Brain microvascular endothelial cell (primary cell): ENCODE measurements at regions not wholly inside any gene's neighbourhood (a gene's known extent, or its start where the extent isn't known, plus 50 kb on each side); places are given as distances from the start of the nearest gene placed in this dataset.

Experiments used
- DNase-seq: peaks from one replicate; pipeline ENCODE4 v3.0.0-alpha.2; 2020
- H3K27ac ChIP-seq: fragments of 250-450 bp; sonication (Bioruptor Pico); 2 replicates; pipeline ENCODE4 v1.5.1; 2020; ENCODE audit warnings: mild to moderate bottlenecking, moderate library complexity
- H3K27me3 ChIP-seq: fragments of 250-450 bp; sonication (Bioruptor Pico); replicated peaks from 2 replicates; pipeline ENCODE4 v1.5.1; 2020; ENCODE audit warnings: mild to moderate bottlenecking
- H3K36me3 ChIP-seq: fragments of 250-450 bp; sonication (Bioruptor Pico); replicated peaks from 2 replicates; pipeline ENCODE4 v1.5.1; 2020; ENCODE audit warnings: mild to moderate bottlenecking
- H3K4me3 ChIP-seq: 2 replicates; pipeline ENCODE4 v1.5.1; 2011; ENCODE audit warnings: low read depth, mild to moderate bottlenecking, control low read depth, low read length, moderate library complexity
- in situ Hi-C: cut with HindIII; loops from 2 replicates; pipeline ENCODE4 v1.10.0; 2017; ENCODE audit warnings: low sequenced_read_pairs, low pct_ligation_motif_present
- TF ChIP-seq, protein P1 (sequence below): IDR thresholded peaks from 2 replicates; pipeline ENCODE4 v1.5.1; 2011; ENCODE audit warnings: low read depth, mild to moderate bottlenecking, moderate library complexity, low read length, control low read depth, inconsistent platforms; ENCODE audit errors: missing control alignments

GRCh38 chr14:56040121-56040520 is 78.1 kb upstream of the PELI2 start:
- no peak overlapping the region for H3K4me3 ChIP-seq
- in situ Hi-C loops, result no loop called here
- DNase-seq, result no peak
- H3K36me3 ChIP-seq, result no peaks in the 10 kb centered on the region
- TF ChIP-seq, protein P1, sequence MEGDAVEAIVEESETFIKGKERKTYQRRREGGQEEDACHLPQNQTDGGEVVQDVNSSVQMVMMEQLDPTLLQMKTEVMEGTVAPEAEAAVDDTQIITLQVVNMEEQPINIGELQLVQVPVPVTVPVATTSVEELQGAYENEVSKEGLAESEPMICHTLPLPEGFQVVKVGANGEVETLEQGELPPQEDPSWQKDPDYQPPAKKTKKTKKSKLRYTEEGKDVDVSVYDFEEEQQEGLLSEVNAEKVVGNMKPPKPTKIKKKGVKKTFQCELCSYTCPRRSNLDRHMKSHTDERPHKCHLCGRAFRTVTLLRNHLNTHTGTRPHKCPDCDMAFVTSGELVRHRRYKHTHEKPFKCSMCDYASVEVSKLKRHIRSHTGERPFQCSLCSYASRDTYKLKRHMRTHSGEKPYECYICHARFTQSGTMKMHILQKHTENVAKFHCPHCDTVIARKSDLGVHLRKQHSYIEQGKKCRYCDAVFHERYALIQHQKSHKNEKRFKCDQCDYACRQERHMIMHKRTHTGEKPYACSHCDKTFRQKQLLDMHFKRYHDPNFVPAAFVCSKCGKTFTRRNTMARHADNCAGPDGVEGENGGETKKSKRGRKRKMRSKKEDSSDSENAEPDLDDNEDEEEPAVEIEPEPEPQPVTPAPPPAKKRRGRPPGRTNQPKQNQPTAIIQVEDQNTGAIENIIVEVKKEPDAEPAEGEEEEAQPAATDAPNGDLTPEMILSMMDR, result no peak
- no peaks in the 10 kb centered on the region for H3K27me3 ChIP-seq
- H3K27ac ChIP-seq, result no peak overlapping the region

GRCh38 chr14:56044196-56044595 is 74.0 kb upstream of the PELI2 start:
- no peak for DNase-seq
- no peaks in the 10 kb centered on the region for H3K27me3 ChIP-seq
- TF ChIP-seq, protein P1, result no peak
- no peak overlapping the region for H3K27ac ChIP-seq
- H3K4me3 ChIP-seq, result no peak overlapping the region
- no peaks in the 10 kb centered on the region for H3K36me3 ChIP-seq
- in situ Hi-C loops, result no loop called here

DNA sequence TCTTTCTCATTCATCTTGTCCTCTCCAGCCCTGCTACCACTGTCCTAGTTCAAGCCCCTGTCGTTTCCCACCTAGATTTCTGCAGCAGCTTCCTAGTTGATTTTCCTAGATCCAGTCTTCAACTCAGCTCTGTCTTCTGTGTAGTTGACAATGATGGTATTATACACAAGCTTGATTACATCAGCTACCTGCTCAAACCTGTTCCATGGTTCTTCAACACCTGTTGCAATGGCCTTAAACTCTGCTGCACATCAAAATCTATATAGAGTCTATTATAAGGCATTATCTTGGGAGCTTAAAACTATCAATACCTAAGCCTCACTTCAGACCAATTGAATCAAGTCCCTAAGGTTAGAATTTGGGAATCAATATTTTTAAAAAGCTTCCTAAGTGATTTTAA is 71.7 kb upstream of the PELI2 start:
- no peak for DNase-seq
- TF ChIP-seq, protein P1, result no peak
- in situ Hi-C loops, result no loop called here
- H3K36me3 ChIP-seq, result no peaks in the 10 kb centered on the region
- H3K27ac ChIP-seq, result no peak overlapping the region
- no peaks in the 10 kb centered on the region for H3K27me3 ChIP-seq
- H3K4me3 ChIP-seq, result no peak overlapping the region

- H3K27me3 ChIP-seq, result no peaks in the 10 kb centered on the region
- no peak for DNase-seq
- in situ Hi-C loops, result no loop called here
- H3K4me3 ChIP-seq, result no peak overlapping the region
- no peaks in the 10 kb centered on the region for H3K36me3 ChIP-seq
- H3K27ac ChIP-seq, result no peak overlapping the region
- TF ChIP-seq, protein P1, result no peak
These were observed 71.2 kb upstream of the PELI2 start for GRCh38 chr14:56046996-56047395.

- H3K27ac ChIP-seq, result no peak overlapping the region
- in situ Hi-C loops, result no loop called here
These were observed 68.7 kb upstream of the PELI2 start for GRCh38 chr14:56049536-56049935.

GRCh38 chr14:56055511-56055910 is 62.7 kb upstream of the PELI2 start:
- in situ Hi-C loops, result no loop called here
- TF ChIP-seq, protein P1, result no peak
- DNase-seq, result no peak

More at GRCh38 chr14:56049536-56049935, 68.7 kb upstream of the PELI2 start:
- no peak for DNase-seq
- Histone ChIP-seq H3K27me3 (no peaks in the 10 kb centered on the region), H3K36me3 (no peaks in the 10 kb centered on the region), H3K4me3 (no peak overlapping the region)
- TF ChIP-seq, protein P1, result no peak

More at GRCh38 chr14:56055511-56055910, 62.7 kb upstream of the PELI2 start:
- no peak overlapping the region for H3K4me3 ChIP-seq
- no peaks in the 10 kb centered on the region for H3K36me3 ChIP-seq
- H3K27me3 ChIP-seq, result no peaks in the 10 kb centered on the region
- no peak overlapping the region for H3K27ac ChIP-seq
